ENCODE measurements at regions not wholly inside any gene's neighbourhood (a gene's known extent, or its start where the extent isn't known, plus 50 kb on each side); places are given as distances from the start of the nearest gene placed in this dataset.

GRCh38 chr2:220847589-220847988 is 724.5 kb downstream of the EPHA4 start:
- ChIA-PET CTCF (ENCODE audit: low intra/inter-chr PET ratio) (no interaction called here), POLR2A (interaction anchor here (0.7 kb wide), 1 partner anchor 797 kb away, joined by 3 read pairs; no protein-coding TSS in a partner anchor)
- Histone ChIP-seq H3K9ac (ENCODE audit: insufficient read depth in 1 of 2, low read depth in 2 of 2, low read length in 2 of 2) (no peak overlapping the region), H2AFZ (ENCODE audit: low read depth, low read length) (no peak overlapping the region), H3K4me1 (replicated peaks in 1 of 2; ENCODE audit: control insufficient read depth in 2 of 2, insufficient read depth in 2 of 2, low read length in 2 of 2) (no peaks in the 10 kb centered on the region), H4K20me1 (replicated peaks; ENCODE audit: control insufficient read depth, insufficient read depth, low read length) (no peaks in the 10 kb centered on the region), H3K4me3 (no peak overlapping the region), H3K9me3 (replicated peaks; ENCODE audit: control insufficient read depth, insufficient read depth, low read depth, low read length) (no peaks in the 10 kb centered on the region), H3K4me2 (ENCODE audit: insufficient read depth, low read length) (no peak overlapping the region), H3K9me1 (ENCODE audit: control insufficient read depth, insufficient read depth, low read length) (no peaks in the 10 kb centered on the region), H3K27me3 (ENCODE audit: control insufficient read depth in 2 of 2, insufficient read depth in 2 of 2, low read length in 2 of 2) (no peaks in the 10 kb centered on the region), H3K79me2 (ENCODE audit: control insufficient read depth, insufficient read depth, low read length) (no peaks in the 10 kb centered on the region), H3K36me3 (ENCODE audit: control insufficient read depth, insufficient read depth, low read length) (no peaks in the 10 kb centered on the region), H3K27ac (ENCODE audit: extremely low read depth, low read depth, low read length) (no peak overlapping the region)
- 0% methylated on average over 4 of the region's 4 CpGs for WGBS (ENCODE audit: insufficient coverage, low coverage, missing lambda C conversion rate)
- FAIRE-seq (no peak), ATAC-seq (no peak), DNase-seq (ENCODE audit: extremely low read depth in 1 of 4, low spot score in 3 of 4) (no peak)
- intact Hi-C loops (cut with micrococcal nuclease): no loop called here
- no peak for TF ChIP-seq ZNF263 (CRISPR knock-in tag; IDR thresholded peaks at IDR 0.05; ENCODE audit: borderline replicate concordance)
- TF ChIP-seq KDM1A (IDR thresholded peaks at IDR 0.05): no peak
- no peak for TF ChIP-seq RREB1 (CRISPR knock-in tag; IDR thresholded peaks at IDR 0.05)
- no peak for TF ChIP-seq SIN3B (IDR thresholded peaks at IDR 0.05; ENCODE audit: low read depth)
- no peak for TF ChIP-seq HNRNPUL1 (IDR thresholded peaks at IDR 0.05; ENCODE audit: low read length)
- no peak for TF ChIP-seq HSF4 (CRISPR knock-in tag; IDR thresholded peaks at IDR 0.05; ENCODE audit: borderline replicate concordance)
- in situ Hi-C loops (cut with MboI): no loop called here
- no TSS peak for BruUV-seq (replicated peaks)

Measured in K562 (cell line).